AG04450 (cell line): ENCODE measurements at regions not wholly inside any gene's neighbourhood (a gene's known extent, or its start where the extent isn't known, plus 50 kb on each side); places are given as distances from the start of the nearest gene placed in this dataset.

Experiments used
- CTCF ChIA-PET: fragments of 300-600, 350-600 bp; formaldehyde crosslinking; extraction: SDS; loops from one replicate; lab custom pipeline; 2022; ENCODE audit warnings: antibody characterized with exemption, inconsistent platforms; lab: Charles Lee
- POLR2A ChIA-PET: fragments of 350-600 bp; formaldehyde crosslinking; extraction: SDS; loops from one replicate; lab custom pipeline; 2021; ENCODE audit warnings: antibody characterized with exemption, inconsistent platforms; lab: Yijun Ruan, JAX
- DNase-seq: peaks from one replicate; pipeline ENCODE4 v3.0.0-alpha.2; 2011; ENCODE audit warnings: low read depth, low spot score
- H3K27ac ChIP-seq: one replicate; pipeline ENCODE4 v1.5.1; 2012; ENCODE audit warnings: low read depth, low read length, control low read depth
- H3K27me3 ChIP-seq: one replicate; pipeline ENCODE4 v1.6.0; 2012; ENCODE audit warnings: low read length; ENCODE audit not compliant: control insufficient read depth, insufficient read depth
- H3K4me3 ChIP-seq: 2 replicates; pipeline ENCODE4 v1.5.1; 2011; ENCODE audit warnings: mild to moderate bottlenecking, low read depth, low read length, control low read depth
- H3K9me3 ChIP-seq: 2 replicates; pipeline ENCODE4 v1.5.1; 2012; ENCODE audit warnings: low read length; ENCODE audit not compliant: control insufficient read depth, insufficient read depth
- TF ChIP-seq, protein P1 (sequence below): IDR thresholded peaks from 2 replicates; pipeline ENCODE4 v1.5.1; 2011; ENCODE audit warnings: low read depth, low read length, control low read depth, inconsistent platforms

DNA sequence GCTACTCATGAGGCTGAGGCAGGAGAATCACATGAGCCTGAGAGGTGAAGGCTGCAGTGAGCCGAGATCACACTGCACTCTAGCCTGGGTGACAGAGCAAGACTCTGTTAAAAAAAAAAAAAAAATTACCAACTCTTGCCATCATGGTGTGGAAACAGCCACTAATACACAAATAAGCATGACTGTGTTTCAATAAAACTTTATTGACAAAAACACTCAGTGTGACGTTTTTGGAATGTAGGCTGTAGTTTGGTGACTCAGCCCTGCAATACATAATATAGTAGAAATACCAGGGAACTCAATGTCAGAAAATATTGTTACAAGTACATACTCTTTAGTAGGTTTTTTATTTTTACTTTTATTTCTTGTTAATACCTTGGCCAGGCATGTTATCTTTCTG is 207.1 kb downstream of the CASP12 start:
- H3K27ac ChIP-seq, result no peak overlapping the region
- H3K4me3 ChIP-seq, result no peak overlapping the region
- no peaks in the 10 kb centered on the region for H3K9me3 ChIP-seq
- TF ChIP-seq, protein P1, sequence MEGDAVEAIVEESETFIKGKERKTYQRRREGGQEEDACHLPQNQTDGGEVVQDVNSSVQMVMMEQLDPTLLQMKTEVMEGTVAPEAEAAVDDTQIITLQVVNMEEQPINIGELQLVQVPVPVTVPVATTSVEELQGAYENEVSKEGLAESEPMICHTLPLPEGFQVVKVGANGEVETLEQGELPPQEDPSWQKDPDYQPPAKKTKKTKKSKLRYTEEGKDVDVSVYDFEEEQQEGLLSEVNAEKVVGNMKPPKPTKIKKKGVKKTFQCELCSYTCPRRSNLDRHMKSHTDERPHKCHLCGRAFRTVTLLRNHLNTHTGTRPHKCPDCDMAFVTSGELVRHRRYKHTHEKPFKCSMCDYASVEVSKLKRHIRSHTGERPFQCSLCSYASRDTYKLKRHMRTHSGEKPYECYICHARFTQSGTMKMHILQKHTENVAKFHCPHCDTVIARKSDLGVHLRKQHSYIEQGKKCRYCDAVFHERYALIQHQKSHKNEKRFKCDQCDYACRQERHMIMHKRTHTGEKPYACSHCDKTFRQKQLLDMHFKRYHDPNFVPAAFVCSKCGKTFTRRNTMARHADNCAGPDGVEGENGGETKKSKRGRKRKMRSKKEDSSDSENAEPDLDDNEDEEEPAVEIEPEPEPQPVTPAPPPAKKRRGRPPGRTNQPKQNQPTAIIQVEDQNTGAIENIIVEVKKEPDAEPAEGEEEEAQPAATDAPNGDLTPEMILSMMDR, result no peak
- no peaks in the 10 kb centered on the region for H3K27me3 ChIP-seq
- ChIA-PET POLR2A (no interaction called here), CTCF (no interaction called here)
- no peak for DNase-seq

DNA sequence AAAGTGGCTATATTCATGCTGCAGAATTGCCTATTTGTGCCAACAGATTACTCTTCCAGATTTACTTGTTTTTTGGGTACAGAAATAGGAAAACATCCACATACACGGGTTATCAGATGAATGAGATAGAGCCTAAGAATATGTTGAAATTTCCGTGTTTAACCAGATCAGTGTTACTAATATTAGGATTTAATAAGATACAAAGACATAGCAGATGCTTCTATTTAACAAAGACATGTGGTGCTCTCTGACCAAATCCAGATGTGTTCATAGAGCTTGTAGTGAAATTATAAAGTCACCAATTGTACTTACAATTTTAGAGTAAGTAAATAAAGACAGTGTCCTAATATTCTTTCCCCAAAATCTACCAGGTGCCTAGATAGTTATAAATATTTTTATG is 208.0 kb downstream of the CASP12 start:
- no peaks in the 10 kb centered on the region for H3K27me3 ChIP-seq
- DNase-seq, result no peak
- no peaks in the 10 kb centered on the region for H3K9me3 ChIP-seq
- no peak overlapping the region for H3K27ac ChIP-seq
- TF ChIP-seq, protein P1, result no peak
- POLR2A ChIA-PET, result no interaction called here
- CTCF ChIA-PET, result no interaction called here
- no peak overlapping the region for H3K4me3 ChIP-seq

DNA sequence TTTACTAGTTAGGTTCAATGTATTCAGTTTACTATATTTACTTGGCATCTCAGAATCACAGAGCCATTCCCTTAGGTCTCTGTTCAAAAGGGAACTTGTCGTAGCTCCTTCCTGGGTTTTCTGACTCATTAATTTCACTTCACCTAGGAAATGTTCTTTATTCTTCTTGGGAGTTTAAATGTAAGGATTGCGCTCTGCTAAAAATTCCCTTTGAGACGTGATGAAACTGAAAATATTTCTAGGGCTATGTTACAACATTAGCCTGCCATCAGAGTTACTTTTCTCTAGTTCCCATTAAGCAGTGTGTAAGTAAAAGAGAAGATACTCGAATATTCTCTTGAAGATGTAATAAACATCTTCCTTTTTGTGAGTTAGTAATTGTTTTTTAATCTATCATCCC is 209.5 kb downstream of the CASP12 start:
- Histone ChIP-seq H3K27ac (no peak overlapping the region), H3K27me3 (no peaks in the 10 kb centered on the region), H3K4me3 (no peak overlapping the region), H3K9me3 (no peaks in the 10 kb centered on the region)
- TF ChIP-seq, protein P1, result no peak
- DNase-seq, result no peak
- ChIA-PET CTCF (no interaction called here), POLR2A (no interaction called here)

DNA sequence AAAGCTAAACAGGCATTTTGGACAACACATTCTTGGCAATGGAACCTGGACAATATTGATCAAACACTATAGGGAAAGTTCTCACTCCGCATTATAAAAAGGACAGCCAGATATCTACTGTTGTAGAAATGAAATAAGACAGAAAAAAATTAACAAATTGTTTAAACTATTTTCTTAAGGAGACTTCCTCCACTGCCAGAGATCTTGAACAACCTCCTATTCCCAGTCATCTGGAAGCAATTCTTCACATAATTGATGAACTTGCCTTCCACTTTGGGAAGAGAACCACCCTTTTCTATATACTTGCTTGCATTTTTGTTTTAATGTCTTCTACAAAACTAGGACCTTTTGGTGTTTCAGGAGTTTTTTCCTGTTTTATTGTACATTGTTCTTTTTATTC is 216.1 kb downstream of the CASP12 start:
- Histone ChIP-seq H3K9me3 (no peaks in the 10 kb centered on the region), H3K27me3 (no peaks in the 10 kb centered on the region), H3K27ac (no peak overlapping the region), H3K4me3 (no peak overlapping the region)
- ChIA-PET CTCF (no interaction called here), POLR2A (no interaction called here)
- TF ChIP-seq, protein P1, result no peak
- DNase-seq, result no peak

DNA sequence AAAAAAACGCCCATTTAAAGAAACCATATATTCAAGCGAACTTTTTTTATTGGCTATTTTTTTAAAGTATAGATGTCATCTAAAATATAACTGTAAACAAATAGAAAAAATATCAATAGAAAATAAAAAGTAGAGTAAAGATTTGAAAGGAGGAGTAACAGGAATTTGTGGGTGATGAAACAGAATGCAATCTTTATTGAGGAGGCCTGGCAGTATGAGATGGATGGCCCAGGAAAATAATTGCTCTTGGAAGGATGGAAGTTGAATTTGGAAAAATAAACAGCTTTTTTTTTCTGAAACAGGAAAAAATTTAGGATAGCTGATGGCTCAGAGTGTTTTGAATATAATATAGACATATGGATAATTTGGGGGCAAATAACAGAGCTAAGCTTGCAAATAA is 219.0 kb downstream of the CASP12 start:
- no peak overlapping the region for H3K27ac ChIP-seq
- TF ChIP-seq, protein P1, result no peak
- H3K9me3 ChIP-seq, result no peaks in the 10 kb centered on the region
- no peaks in the 10 kb centered on the region for H3K27me3 ChIP-seq
- POLR2A ChIA-PET, result no interaction called here
- DNase-seq, result no peak
- H3K4me3 ChIP-seq, result no peak overlapping the region
- CTCF ChIA-PET, result no interaction called here
